EH (cell line): ENCODE measurements at regions not wholly inside any gene's neighbourhood (a gene's known extent, or its start where the extent isn't known, plus 50 kb on each side); places are given as distances from the start of the nearest gene placed in this dataset.
"Not testable (repeated sequence)": the region's sequence is repeated elsewhere in the genome, so short reads cannot be mapped to it uniquely, and the experiment has no call there.

Experiments used
- DNase-seq: peaks from one replicate; pipeline ENCODE4 v3.0.0-alpha.2; 2015; ENCODE audit warnings: low read depth

DNA sequence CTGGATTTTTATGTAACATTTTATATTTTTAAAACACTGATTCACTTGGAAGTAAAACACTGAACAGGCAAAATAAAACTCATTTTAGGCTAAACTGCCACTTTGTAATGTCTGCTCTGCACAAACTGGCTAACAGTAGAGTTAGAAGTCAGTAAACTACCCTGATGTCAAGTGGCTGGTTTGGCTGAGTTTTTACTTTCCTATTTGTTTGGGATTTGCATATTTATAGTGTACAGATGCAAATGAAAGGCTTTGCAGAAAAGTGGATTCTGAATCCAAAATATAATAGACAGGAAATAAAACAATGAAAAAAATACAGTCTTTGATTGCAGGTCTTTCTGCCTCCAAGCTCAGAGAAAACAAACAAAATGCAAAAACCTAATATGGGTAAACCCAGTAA lies 213.1 kb downstream of the CDH26 start:
- no peak for DNase-seq

DNA sequence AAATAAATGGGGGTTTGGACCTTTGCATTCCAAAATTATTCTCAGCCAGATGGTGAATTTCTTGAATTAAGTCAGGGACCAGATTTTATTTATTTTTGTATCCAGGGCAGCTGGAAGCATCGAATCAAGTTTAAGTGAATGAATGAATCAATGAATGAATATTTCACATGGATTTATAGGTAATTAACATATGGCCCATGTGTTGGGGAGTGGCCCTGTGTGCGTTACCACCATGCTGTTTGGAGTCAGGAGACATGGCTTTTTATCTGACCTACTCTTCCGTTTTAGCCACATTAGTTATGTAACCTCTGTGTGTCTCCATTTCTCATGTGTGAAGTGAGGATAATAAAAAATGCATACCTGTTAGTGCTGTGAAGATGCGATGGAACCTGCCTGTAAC lies 213.5 kb downstream of the CDH26 start:
- DNase-seq, result no peak

- peak; percentile 7 for DNase-seq
These were observed 214.2 kb downstream of the CDH26 start for GRCh38 chr20:60172346-60172984.

DNA sequence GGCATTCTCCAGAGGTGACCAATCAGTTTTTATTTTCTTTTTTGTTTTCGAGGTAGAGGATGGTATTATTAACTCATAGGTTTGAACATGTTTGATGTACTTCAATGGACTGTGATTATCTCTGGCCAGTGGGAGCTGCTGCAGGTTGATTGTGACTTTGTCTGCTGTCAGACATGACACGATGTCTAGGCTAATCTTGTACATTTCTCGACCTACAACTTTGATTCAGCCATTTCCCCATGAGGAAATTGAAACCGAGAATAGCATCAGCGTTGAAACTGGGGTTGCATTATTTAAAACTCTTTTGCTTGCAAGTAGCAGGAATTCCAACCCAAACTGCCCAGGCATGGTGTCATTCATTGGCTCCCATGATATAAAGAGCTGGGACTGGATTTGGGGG lies 218.9 kb downstream of the CDH26 start:
- no peak for DNase-seq

DNA sequence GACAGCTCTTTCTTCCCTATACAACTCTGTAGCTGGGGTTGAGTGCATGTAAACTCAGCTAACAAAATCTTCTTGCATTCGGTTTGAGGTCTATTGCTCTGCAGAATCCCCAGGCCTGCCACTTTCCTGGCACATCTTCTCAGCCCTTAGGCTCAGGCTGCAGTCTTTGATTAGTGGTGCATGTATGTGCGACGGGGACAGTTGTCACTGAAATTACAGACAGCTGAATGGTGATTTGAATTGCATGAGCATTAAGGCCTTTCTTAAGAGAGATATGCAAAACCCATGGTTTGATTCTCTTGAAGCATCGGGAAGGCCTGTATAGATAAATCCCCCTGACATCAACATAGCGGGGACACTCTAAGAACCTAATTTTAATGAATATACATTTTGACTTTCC lies 222.8 kb downstream of the CDH26 start:
- no peak for DNase-seq

- DNase-seq, result no peak
These were observed 228.2 kb downstream of the CDH26 start for GRCh38 chr20:60186412-60186811.

DNA sequence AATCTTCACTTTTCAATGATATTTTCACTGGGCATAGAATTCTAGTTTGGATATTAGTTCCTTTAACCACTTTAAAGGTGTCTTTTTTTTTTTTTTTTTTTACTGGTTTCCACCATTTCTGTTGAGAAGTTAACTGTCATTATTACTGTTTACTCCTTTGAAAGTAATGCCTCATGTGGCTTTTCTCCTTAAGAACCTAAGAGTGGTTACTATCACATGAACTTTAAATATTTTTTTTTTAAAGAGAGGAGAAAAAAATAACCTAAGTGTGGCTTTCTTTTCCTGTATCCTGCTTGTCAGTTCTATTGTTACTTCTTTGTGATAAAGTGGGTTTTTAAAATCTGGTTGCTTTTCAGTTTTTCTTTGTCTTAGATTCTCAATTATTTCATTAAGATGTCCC lies 229.5 kb downstream of the CDH26 start:
- DNase-seq, result no peak

- DNase-seq, result no peak
These were observed 232.8 kb downstream of the CDH26 start for GRCh38 chr20:60191014-60191413.

GRCh38 chr20:60192326-60192725 lies 234.1 kb downstream of the CDH26 start:
- DNase-seq, result peak; percentile 21

DNA sequence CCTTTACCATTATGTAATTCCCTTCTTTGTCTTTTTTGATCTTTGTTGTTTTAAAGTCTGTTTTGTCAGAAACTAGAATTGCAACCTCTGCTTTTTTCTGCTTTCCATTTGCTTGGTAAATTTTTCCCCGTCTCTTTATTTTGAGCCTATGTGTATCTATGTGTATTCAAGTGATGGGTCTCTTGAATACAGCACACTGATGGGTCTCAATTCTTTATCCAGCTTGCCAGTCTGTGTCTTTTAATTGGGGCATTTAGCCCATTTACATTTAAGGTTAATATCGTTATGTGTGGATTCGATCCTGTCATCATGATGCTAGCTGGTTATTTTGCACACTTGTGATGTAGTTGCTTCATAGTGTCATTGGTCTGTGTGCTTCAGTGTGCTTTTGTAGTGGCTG lies 240.9 kb downstream of the CDH26 start:
- DNase-seq, result not testable (repeated sequence)

DNA sequence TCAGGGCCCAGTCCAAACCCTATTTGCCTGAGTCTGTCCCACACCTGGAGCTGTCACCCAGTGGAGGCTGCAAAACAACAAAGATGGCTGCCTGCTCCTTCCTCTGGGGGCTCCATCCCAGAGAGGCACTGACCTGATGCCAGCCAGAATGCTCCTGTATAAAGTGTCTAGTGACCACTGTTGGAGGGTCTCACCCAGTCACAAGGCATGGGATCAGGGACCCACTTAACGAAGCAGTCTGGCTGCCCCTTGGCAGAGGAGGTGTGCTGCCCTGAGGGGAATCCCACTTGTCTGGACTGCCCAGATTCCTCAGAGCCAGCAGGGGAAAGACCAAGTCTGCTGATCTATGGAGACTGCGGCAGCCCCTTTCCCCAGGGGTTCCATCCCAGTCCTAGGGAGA lies 241.6 kb downstream of the CDH26 start:
- DNase-seq, result no peak

DNA sequence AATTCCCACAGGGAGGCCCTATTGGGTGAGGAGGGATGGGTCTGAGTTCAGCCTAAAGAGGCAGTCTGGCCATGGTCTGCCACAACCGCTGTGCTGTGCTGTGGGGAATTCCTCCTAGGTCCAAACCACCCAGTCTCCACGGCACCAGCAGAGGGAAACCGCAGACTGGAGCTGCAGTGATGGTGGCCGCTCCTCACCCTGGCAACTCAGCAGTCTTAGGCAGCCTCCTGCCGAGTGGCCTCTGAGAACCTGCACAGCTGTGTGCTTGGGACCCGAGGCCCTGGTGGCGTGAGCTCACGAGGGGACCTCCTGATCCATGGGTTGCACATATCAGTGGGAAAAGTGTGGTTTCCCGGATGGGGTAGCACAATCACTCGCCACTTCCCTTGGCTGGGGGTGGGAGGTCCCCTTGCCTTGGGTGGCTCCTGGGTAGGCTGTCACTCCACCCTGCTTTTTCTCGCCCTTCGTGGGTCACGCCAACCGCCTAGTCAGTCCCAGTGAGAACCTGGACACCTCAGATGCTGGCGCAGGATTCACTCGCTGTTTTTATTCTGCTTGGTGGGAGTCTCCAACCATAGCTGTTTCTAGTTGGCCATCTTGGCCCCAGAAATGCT lies 242.2 kb downstream of the CDH26 start:
- DNase-seq, result no peak

GRCh38 chr20:60201198-60201835 lies 243.1 kb downstream of the CDH26 start:
- no peak for DNase-seq

DNA sequence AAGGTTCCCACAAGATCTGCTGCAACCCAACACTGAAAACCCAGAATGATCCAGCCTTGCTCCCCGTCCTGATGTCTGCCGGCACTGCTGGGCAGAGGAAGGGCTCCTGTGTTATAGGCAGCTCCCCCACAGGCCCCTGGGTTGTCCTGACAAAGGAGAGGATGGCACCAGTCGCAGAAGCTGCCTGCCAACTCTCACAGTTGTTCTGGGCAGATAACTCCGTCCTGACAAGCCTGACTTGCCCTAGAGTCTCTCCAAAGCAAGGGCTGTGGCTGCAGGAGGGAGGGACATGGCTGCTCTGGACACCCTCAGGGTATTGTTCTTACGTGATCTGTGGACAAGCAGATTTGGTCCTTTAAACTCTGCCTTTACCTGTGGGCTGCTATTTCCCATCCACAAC lies 243.8 kb downstream of the CDH26 start:
- DNase-seq, result no peak

DNA sequence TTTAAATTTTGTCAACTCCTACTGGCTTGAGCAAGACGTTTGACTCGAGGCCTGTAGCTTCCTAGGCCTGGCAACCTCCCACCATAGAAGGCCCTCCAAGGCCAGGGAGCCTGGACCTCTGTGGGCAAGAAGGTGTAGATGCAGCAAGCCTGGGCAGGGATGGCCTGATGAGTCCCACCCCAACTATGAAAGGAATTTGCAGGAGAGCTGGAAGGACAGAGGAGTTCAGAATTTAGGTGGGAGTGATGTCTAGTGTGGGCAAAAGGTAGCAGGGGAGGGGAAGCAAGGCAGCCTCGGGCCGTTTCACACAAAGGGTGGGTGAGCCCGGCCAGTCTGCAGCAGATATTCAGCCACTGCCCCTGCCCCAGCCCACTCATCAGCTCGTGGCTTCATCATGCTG lies 245.2 kb downstream of the CDH26 start:
- peak; percentile 5 for DNase-seq

GRCh38 chr20:60204601-60205000 lies 246.4 kb downstream of the CDH26 start:
- no peak for DNase-seq

DNA sequence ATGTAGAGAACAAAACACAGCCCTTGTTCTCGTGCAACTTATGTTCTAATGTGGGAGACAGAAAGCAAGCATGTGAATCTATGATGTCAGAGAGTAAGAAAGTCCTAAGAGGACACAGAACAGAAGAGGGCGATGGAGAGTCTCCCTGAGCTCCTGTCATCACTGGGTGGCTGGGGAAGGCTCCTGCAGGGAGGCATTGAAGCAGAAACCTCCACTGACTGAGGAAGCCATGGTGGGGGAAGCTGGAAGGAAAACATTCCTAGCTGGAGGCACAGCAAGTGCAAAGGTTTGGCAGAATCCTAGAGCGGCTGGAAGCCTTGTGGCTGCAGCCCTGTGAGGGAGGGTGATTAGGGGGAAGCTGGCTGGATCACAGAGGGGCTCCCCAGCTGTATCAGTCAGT lies 248.0 kb downstream of the CDH26 start:
- DNase-seq, result peak; percentile 65

DNA sequence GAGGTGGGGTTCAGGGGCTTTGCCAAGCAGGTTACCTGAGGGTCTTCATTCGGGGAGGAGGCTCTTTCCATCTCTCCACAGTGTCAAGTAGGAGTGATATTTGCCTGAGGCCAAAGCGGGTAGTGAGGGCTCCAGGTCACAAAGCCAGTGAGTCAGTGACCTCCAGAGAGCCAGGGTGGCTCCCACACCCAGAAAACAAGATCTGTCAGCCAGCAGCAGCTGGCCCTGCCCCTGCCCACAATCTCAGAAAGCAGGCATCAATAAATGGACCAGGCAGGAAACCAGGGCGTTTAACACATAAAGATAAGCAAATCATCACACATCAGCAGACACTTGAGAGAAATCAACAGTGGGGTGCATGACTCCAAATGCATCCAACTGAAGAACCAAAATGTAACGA lies 250.8 kb downstream of the CDH26 start:
- DNase-seq, result no peak

- peak; percentile 64 for DNase-seq
These were observed 252.8 kb downstream of the CDH26 start for GRCh38 chr20:60210779-60211617.

DNA sequence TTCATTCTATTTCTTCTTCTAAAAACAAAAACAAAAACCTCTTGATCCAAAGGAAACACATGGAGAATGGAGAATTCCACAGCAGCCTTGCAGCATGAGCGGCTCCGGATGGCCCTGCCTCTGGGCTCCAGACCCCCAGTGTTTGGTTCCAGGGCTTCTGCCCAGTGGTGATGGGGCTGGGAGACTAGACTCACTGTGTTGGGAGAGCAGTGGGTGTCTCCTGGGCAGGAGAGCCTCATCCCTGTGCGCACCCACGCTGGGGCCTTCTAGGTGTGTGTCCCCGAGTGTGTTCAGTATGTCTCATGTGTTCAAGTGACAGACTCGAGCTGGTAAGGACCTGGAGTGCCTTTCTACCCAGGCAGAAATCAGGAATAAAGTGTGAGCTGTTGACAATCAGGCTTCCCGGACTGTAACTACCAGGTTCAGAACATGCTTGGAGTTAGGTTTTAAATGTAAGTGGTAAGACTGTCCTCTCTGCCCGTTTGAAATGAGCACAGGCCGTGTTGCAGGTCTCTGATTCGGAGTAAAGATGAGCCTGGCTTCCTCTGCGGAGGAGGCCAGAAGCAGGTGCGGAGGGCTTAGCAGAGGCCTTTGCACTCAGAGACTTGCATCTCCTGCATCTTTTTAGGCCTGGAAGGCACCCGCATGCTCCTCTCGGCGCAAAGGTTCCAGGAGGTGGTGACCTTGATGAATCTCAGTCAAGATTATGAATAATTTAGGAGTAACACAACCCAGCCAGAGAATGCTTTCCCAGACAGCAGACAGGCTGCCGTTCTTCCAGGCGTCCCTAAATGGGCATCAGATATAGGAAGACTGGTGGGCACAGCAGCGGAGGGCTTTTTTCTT lies 253.6 kb downstream of the CDH26 start:
- no peak for DNase-seq

GRCh38 chr20:60212695-60213094 lies 254.5 kb downstream of the CDH26 start:
- no peak for DNase-seq
